SK-N-SH treated with all-trans-retinoic acid at 6 μM for 48 hours (cell line): ENCODE measurements at regions not wholly inside any gene's neighbourhood (a gene's known extent, or its start where the extent isn't known, plus 50 kb on each side); places are given as distances from the start of the nearest gene placed in this dataset.
"Not testable (repeated sequence)": the region's sequence is repeated elsewhere in the genome, so short reads cannot be mapped to it uniquely, and the experiment has no call there.

Source experiments
- ATAC-seq: fragments of 200-7000 bp; cut with Tn5 transposase; 3 replicates; pipeline ENCODE4 v1.9.1; 2020; ENCODE audit warnings: mild to moderate bottlenecking, moderate library complexity
- ARNTL ChIP-seq: fragments of 450-650 bp; formaldehyde crosslinking; IDR thresholded peaks from 2 replicates; pipeline ENCODE4 v1.5.0; 2020; ENCODE audit warnings: low read depth, mild to moderate bottlenecking, moderate library complexity, borderline replicate concordance
- BACH2 ChIP-seq: fragments of 250-450 bp; sonication (Bioruptor Pico); IDR thresholded peaks from 2 replicates; pipeline ENCODE4 v1.9.0; 2021; ENCODE audit warnings: mild to moderate bottlenecking, borderline replicate concordance
- CSDC2 ChIP-seq: fragments of 250-450 bp; sonication (Bioruptor Pico); IDR thresholded peaks from 2 replicates; pipeline ENCODE4 v1.5.0; 2020; ENCODE audit warnings: mild to moderate bottlenecking, moderate library complexity
- ESRRG ChIP-seq: fragments of 250-450 bp; sonication (Bioruptor Pico); IDR thresholded peaks from 2 replicates; pipeline ENCODE4 v1.6.1; 2021; ENCODE audit warnings: mild to moderate bottlenecking
- OSR1 ChIP-seq: fragments of 250-450 bp; sonication (Bioruptor Pico); IDR thresholded peaks from 2 replicates; pipeline ENCODE4 v1.8.0; 2022; ENCODE audit warnings: moderate library complexity, mild to moderate bottlenecking, inconsistent platforms
- RARB ChIP-seq: fragments of 250-450 bp; sonication (Bioruptor Pico); IDR thresholded peaks from 2 replicates; pipeline ENCODE4 v1.8.0; 2021; ENCODE audit warnings: mild to moderate bottlenecking, moderate library complexity
- SNAI2 ChIP-seq: fragments of 250-450 bp; sonication (Bioruptor Pico); IDR thresholded peaks from 2 replicates; pipeline ENCODE4 v1.5.0; 2020; ENCODE audit warnings: mild to moderate bottlenecking, moderate library complexity
- TCF4 ChIP-seq: fragments of 250-450 bp; sonication (Bioruptor Pico); IDR thresholded peaks from 2 replicates; pipeline ENCODE4 v1.8.0; 2021; ENCODE audit warnings: mild to moderate bottlenecking, moderate library complexity, borderline replicate concordance
- TOX ChIP-seq: fragments of 250-450 bp; sonication (Bioruptor Pico); IDR thresholded peaks from 2 replicates; pipeline ENCODE4 v1.8.0; 2021; ENCODE audit warnings: mild to moderate bottlenecking, moderate library complexity, borderline replicate concordance
- ZC3H10 ChIP-seq: fragments of 250-450 bp; sonication (Bioruptor Pico); IDR thresholded peaks from 2 replicates; pipeline ENCODE4 v1.5.1; 2021; ENCODE audit warnings: mild to moderate bottlenecking, moderate library complexity
- ZFP3 ChIP-seq: fragments of 250-450 bp; sonication (Bioruptor Pico); IDR thresholded peaks from 2 replicates; pipeline ENCODE4 v1.5.0; 2020; ENCODE audit warnings: mild to moderate bottlenecking, moderate library complexity
- ZFP30 ChIP-seq: fragments of 450-650 bp; formaldehyde crosslinking; IDR thresholded peaks from 2 replicates; pipeline ENCODE4 v1.5.0; 2022; ENCODE audit warnings: mild to moderate bottlenecking, moderate library complexity
- ZNF565 ChIP-seq: fragments of 450-650 bp; formaldehyde crosslinking; conservative IDR thresholded peaks from 2 replicates; pipeline ENCODE4 v1.5.0; 2020; ENCODE audit warnings: low read depth, mild to moderate bottlenecking, moderate library complexity
- ZNF70 ChIP-seq: fragments of 450-650 bp; formaldehyde crosslinking; IDR thresholded peaks from 2 replicates; pipeline ENCODE4 v1.5.0; 2020; ENCODE audit warnings: mild to moderate bottlenecking, moderate library complexity
- ZNF8 ChIP-seq: fragments of 450-650 bp; formaldehyde crosslinking; IDR thresholded peaks from 2 replicates; pipeline ENCODE4 v1.5.0; 2020; ENCODE audit warnings: mild to moderate bottlenecking, moderate library complexity
- TF ChIP-seq, protein P1 (sequence below): fragments of 250-450 bp; sonication (Bioruptor Pico); IDR thresholded peaks from 2 replicates; pipeline ENCODE4 v1.5.1; 2021; ENCODE audit warnings: mild to moderate bottlenecking, moderate library complexity
- TF ChIP-seq, protein P2 (sequence below): fragments of 250-450 bp; sonication (Bioruptor Pico); IDR thresholded peaks from 2 replicates; pipeline ENCODE4 v1.5.0; 2020; ENCODE audit warnings: mild to moderate bottlenecking, moderate library complexity
- TF ChIP-seq, protein P3 (sequence below): fragments of 250-450 bp; sonication (Bioruptor Pico); IDR thresholded peaks from 2 replicates; pipeline ENCODE4 v1.8.0; 2020; ENCODE audit warnings: mild to moderate bottlenecking, moderate library complexity, borderline replicate concordance
- TF ChIP-seq, protein P4 (sequence below): fragments of 250-450 bp; sonication (Bioruptor Pico); IDR thresholded peaks from 2 replicates; pipeline ENCODE4 v1.5.1; 2020; ENCODE audit warnings: low read depth, mild to moderate bottlenecking, moderate library complexity

DNA sequence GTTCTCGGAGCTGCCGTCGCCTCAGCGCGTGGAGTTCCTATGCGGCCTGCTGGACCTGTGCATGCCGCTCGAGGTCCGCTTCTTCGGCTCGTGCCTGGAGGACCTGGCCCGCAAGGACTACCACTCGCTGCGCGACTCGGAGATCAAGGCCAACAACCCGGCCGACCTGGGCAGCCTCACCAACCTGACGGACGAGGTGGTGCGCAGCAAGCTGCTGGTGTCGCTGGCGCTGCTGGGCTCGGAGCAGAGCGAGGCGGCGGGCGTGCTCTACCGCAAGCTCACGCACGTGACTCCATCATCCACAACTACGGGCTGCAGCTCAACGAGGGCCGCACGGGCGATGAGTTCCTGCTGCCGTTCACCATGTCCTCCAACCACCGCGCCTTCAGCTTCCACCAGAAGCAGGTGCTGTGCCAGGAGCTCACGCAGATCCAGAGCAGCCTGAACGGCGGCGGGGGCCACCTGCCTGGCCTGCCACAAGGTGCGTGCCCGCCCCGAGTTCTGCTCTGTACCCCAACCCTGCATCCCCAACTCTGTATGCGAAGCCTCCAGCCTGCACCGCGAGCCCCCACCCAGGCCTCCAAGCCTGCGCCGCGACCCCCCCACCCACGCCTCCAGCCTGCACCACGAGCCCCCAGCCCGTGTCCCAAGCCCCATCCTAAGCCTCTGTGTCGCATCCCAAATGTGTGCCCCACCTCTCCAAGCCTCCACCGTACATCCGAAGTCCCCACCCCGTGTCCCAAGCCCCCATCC, 178.2 kb downstream of the OR4M2 start:
- ATAC-seq, result peak; percentile 24
- TF ChIP-seq TOX (CRISPR knock-in tag), result no peak
- no peak for TF ChIP-seq CSDC2
- no peak for TF ChIP-seq ARNTL
- no peak for TF ChIP-seq ZFP30 (CRISPR knock-in tag)
- no peak for TF ChIP-seq ZNF8
- TF ChIP-seq BACH2 (CRISPR knock-in tag), result no peak
- TF ChIP-seq ZC3H10 (CRISPR knock-in tag), result no peak
- no peak for TF ChIP-seq SNAI2
- TF ChIP-seq TCF4 (CRISPR knock-in tag), result no peak

DNA sequence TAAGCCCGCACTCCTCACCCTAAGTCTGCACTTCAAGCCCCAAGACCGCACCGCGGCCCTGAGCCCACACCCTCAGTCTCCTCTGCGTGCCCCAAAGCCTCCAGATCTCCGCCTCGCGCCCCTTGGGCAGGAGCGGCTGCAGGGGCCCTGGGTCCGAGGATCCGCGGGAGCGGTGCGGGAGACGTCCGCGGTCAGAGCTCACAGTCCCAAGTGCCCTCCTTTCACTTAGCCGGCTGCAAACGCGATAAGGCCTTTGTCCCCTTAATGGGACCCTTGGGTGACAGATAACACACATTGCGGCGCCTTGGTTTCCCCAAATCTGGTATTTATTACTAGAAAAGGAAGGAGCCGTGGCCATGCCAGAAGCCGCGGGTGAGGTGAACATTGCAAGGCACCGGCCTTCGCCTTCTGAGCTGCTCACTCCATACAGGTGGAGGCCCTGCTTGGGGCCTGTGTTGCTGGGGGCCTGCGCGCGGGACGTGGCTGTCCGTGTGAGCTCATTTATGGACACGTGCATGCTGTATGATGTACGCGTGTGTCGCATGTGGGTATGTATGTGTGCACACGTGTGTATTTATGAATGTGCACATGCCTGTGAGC, 178.9 kb downstream of the OR4M2 start:
- not testable (repeated sequence) for ATAC-seq

DNA sequence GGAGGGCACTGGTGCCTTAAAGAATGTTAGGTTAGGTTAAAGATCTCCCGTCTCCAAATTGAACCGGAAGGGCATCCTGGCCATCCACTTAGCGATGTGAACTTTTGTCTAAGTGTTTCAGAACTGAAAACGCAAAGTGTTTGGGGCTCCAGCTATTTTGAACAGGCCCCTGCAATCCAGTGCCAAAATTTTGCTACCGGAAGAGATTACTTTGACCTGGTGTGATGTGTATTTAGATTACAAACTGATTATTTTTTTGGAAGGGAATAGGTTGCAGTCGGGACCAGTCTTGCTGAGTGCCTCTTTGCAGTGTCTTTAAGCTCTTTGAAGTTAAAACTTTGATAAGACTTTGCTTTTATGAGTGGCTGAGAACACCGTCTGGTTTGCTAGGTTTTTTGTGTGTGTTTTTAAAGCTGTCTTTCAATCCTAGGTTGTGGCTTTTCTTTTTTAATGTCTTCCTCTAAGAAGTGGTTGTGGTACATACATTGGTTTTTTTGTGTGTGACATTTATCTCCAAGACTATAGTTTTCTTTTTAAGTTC, 179.6 kb downstream of the OR4M2 start:
- TF ChIP-seq ZC3H10 (CRISPR knock-in tag), result no peak
- TF ChIP-seq, protein P1, sequence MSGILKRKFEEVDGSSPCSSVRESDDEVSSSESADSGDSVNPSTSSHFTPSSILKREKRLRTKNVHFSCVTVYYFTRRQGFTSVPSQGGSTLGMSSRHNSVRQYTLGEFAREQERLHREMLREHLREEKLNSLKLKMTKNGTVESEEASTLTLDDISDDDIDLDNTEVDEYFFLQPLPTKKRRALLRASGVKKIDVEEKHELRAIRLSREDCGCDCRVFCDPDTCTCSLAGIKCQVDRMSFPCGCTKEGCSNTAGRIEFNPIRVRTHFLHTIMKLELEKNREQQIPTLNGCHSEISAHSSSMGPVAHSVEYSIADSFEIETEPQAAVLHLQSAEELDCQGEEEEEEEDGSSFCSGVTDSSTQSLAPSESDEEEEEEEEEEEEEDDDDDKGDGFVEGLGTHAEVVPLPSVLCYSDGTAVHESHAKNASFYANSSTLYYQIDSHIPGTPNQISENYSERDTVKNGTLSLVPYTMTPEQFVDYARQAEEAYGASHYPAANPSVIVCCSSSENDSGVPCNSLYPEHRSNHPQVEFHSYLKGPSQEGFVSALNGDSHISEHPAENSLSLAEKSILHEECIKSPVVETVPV (CRISPR knock-in tag), result no peak
- no peak for TF ChIP-seq RARB (CRISPR knock-in tag)
- TF ChIP-seq, protein P2, sequence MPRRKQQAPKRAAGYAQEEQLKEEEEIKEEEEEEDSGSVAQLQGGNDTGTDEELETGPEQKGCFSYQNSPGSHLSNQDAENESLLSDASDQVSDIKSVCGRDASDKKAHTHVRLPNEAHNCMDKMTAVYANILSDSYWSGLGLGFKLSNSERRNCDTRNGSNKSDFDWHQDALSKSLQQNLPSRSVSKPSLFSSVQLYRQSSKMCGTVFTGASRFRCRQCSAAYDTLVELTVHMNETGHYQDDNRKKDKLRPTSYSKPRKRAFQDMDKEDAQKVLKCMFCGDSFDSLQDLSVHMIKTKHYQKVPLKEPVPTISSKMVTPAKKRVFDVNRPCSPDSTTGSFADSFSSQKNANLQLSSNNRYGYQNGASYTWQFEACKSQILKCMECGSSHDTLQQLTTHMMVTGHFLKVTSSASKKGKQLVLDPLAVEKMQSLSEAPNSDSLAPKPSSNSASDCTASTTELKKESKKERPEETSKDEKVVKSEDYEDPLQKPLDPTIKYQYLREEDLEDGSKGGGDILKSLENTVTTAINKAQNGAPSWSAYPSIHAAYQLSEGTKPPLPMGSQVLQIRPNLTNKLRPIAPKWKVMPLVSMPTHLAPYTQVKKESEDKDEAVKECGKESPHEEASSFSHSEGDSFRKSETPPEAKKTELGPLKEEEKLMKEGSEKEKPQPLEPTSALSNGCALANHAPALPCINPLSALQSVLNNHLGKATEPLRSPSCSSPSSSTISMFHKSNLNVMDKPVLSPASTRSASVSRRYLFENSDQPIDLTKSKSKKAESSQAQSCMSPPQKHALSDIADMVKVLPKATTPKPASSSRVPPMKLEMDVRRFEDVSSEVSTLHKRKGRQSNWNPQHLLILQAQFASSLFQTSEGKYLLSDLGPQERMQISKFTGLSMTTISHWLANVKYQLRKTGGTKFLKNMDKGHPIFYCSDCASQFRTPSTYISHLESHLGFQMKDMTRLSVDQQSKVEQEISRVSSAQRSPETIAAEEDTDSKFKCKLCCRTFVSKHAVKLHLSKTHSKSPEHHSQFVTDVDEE (CRISPR knock-in tag), result no peak
- TF ChIP-seq CSDC2, result no peak
- no peak for TF ChIP-seq TCF4 (CRISPR knock-in tag)
- TF ChIP-seq ZNF70, result no peak
- TF ChIP-seq, protein P3, sequence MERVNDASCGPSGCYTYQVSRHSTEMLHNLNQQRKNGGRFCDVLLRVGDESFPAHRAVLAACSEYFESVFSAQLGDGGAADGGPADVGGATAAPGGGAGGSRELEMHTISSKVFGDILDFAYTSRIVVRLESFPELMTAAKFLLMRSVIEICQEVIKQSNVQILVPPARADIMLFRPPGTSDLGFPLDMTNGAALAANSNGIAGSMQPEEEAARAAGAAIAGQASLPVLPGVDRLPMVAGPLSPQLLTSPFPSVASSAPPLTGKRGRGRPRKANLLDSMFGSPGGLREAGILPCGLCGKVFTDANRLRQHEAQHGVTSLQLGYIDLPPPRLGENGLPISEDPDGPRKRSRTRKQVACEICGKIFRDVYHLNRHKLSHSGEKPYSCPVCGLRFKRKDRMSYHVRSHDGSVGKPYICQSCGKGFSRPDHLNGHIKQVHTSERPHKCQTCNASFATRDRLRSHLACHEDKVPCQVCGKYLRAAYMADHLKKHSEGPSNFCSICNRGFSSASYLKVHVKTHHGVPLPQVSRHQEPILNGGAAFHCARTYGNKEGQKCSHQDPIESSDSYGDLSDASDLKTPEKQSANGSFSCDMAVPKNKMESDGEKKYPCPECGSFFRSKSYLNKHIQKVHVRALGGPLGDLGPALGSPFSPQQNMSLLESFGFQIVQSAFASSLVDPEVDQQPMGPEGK, result no peak
- TF ChIP-seq TOX (CRISPR knock-in tag), result no peak
- TF ChIP-seq ESRRG (CRISPR knock-in tag), result no peak
- no peak for ATAC-seq

DNA sequence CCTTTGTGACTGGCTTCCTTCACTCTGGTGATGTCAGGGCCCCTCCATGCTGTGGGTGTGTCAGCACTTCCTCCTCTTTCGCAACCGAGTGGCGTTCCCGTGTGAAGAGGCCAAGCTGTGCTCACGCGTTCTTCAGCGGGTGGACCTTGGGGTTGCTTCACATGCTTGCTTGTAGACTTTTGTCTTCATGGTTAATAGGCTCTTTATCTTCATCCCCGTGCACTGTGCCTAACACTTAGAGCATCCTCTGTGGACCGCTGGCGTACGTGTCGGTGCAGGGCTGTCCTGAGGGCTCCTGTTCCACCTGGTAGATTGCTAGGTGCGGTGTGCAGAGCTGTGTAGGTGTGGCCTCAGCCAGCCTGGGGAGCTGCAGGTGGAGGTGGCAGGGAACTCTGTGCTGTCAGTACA, 182.3 kb downstream of the OR4M2 start:
- TF ChIP-seq TOX (CRISPR knock-in tag), result no peak
- no peak for TF ChIP-seq OSR1
- TF ChIP-seq, protein P1 (CRISPR knock-in tag), result no peak
- no peak for TF ChIP-seq ZNF565
- TF ChIP-seq ZFP3 (CRISPR knock-in tag), result no peak
- no peak for TF ChIP-seq ARNTL
- no peak for TF ChIP-seq CSDC2
- no peak for TF ChIP-seq ZNF8
- no peak for TF ChIP-seq ZNF70
- TF ChIP-seq, protein P4, sequence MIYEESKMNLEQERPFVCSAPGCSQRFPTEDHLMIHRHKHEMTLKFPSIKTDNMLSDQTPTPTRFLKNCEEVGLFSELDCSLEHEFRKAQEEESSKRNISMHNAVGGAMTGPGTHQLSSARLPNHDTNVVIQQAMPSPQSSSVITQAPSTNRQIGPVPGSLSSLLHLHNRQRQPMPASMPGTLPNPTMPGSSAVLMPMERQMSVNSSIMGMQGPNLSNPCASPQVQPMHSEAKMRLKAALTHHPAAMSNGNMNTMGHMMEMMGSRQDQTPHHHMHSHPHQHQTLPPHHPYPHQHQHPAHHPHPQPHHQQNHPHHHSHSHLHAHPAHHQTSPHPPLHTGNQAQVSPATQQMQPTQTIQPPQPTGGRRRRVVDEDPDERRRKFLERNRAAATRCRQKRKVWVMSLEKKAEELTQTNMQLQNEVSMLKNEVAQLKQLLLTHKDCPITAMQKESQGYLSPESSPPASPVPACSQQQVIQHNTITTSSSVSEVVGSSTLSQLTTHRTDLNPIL (CRISPR knock-in tag), result no peak
- TF ChIP-seq ZC3H10 (CRISPR knock-in tag), result no peak
- no peak for TF ChIP-seq ESRRG (CRISPR knock-in tag)
- ATAC-seq, result no peak
